ENCODE measurements at regions not wholly inside any gene's neighbourhood (a gene's known extent, or its start where the extent isn't known, plus 50 kb on each side); places are given as distances from the start of the nearest gene placed in this dataset.
"Not testable (repeated sequence)": the region's sequence is repeated elsewhere in the genome, so short reads cannot be mapped to it uniquely, and the experiment has no call there.

GRCh38 chr14:45649051-45649450 is 396.0 kb upstream of the MIS18BP1 start:
- Histone ChIP-seq H3K79me2 (ENCODE audit: control insufficient read depth, insufficient read depth, low read length) (no peaks in the 10 kb centered on the region), H4K20me1 (ENCODE audit: control insufficient read depth, extremely low read depth, insufficient read depth, low read length) (no peaks in the 10 kb centered on the region), H3K4me3 (ENCODE audit: control insufficient read depth in 2 of 3, extremely low read depth in 1 of 3, insufficient read depth in 2 of 3, low read depth in 1 of 3, low read length in 3 of 3) (no peak overlapping the region), H3K27ac (ENCODE audit: control insufficient read depth, insufficient read depth, low read length) (no peak overlapping the region), H3K9me1 (ENCODE audit: control insufficient read depth, extremely low read depth, insufficient read depth, low read length) (no peaks in the 10 kb centered on the region), H3K27me3 (ENCODE audit: control insufficient read depth, extremely low read depth, insufficient read depth, low read length) (no peaks in the 10 kb centered on the region), H3K4me2 (ENCODE audit: control insufficient read depth, extremely low read depth, insufficient read depth, low read depth, low read length) (no peak overlapping the region), H3K36me3 (ENCODE audit: control insufficient read depth in 2 of 2, extremely low read depth in 1 of 2, insufficient read depth in 2 of 2, low read length in 2 of 2) (no peaks in the 10 kb centered on the region), H2AFZ (ENCODE audit: control insufficient read depth, low read length) (no peak overlapping the region), H3K9ac (ENCODE audit: control insufficient read depth, extremely low read depth, insufficient read depth, low read length) (no peak overlapping the region), H3K4me1 (ENCODE audit: control insufficient read depth, extremely low read depth, insufficient read depth, low read length) (no peaks in the 10 kb centered on the region), H3K9me3 (ENCODE audit: control insufficient read depth, low read depth, low read length) (no peaks in the 10 kb centered on the region)
- TF ChIP-seq CTCF (optimal IDR thresholded peaks at IDR 0.05 in 1 of 3, IDR thresholded peaks at IDR 0.05 in 1 of 3, conservative IDR thresholded peaks at IDR 0.05 in 1 of 3; ENCODE audit: extremely low read depth in 1 of 3, insufficient read depth in 2 of 3, low read length in 3 of 3) = no peak
- no peak for TF ChIP-seq EZH2 (IDR thresholded peaks at IDR 0.05; ENCODE audit: low read length)
- FAIRE-seq (no peak), DNase-seq (ENCODE audit: low read depth, low spot score) (no peak)
- dilution Hi-C loops (cut with MboI; ENCODE audit: extremely low pct_ligation_motif_present, low sequenced_read_pairs) = no loop called here

GRCh38 chr14:45641541-45641940 is 388.5 kb upstream of the MIS18BP1 start:
- dilution Hi-C loops (cut with MboI; ENCODE audit: extremely low pct_ligation_motif_present, low sequenced_read_pairs) = no loop called here

DNA sequence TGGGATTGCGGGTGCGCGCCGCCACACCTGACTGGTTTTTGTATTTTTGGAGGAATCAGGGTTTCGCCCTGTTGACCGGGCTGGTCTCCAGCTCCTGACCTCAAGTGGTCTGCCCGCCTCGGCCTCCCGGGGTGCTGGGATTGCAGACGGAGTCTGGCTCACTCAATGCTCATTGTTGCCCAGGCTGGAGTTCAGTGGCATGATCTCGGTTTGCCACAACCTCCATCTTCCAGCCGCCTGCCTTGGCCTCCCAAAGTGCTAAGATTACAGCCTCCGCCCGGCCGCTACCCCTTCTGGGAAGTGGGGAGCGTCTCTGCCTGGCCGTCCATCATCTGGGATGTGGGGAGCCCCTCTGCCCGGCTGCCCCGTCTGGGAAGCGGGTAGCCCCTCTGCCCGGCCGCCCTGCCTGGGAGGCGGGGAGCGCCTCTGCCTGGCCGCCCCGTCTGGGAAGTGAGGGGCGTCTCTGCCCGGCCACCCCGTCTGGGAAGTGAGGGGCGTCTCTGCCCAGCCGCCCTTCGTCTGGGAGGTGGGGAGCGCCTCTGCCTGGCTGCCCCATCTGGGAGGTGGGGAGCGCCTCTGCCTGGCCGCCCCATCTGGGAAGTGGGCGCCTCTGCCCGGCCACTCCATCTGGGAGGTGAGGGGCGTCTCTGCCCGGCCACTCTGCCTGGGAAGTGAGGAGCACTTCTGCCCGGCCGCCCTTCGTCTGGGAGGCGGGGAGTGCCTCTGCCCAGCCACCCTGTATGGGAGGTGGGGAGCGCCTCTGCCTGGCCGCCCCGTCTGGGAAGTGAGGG is 381.8 kb upstream of the MIS18BP1 start:
- H3K4me2 ChIP-seq (ENCODE audit: control insufficient read depth, extremely low read depth, insufficient read depth, low read depth, low read length); H3K9ac ChIP-seq (ENCODE audit: control insufficient read depth, extremely low read depth, insufficient read depth, low read length); H2AFZ ChIP-seq (ENCODE audit: control insufficient read depth, low read length); H3K4me3 ChIP-seq (ENCODE audit: control insufficient read depth in 2 of 3, extremely low read depth in 1 of 3, insufficient read depth in 2 of 3, low read depth in 1 of 3, low read length in 3 of 3); H3K27ac ChIP-seq (ENCODE audit: control insufficient read depth, insufficient read depth, low read length); DNase-seq (ENCODE audit: low read depth, low spot score); H3K9me3 ChIP-seq (ENCODE audit: control insufficient read depth, low read depth, low read length); H4K20me1 ChIP-seq (ENCODE audit: control insufficient read depth, extremely low read depth, insufficient read depth, low read length); H3K9me1 ChIP-seq (ENCODE audit: control insufficient read depth, extremely low read depth, insufficient read depth, low read length); H3K36me3 ChIP-seq (ENCODE audit: control insufficient read depth in 2 of 2, extremely low read depth in 1 of 2, insufficient read depth in 2 of 2, low read length in 2 of 2); H3K27me3 ChIP-seq (ENCODE audit: control insufficient read depth, extremely low read depth, insufficient read depth, low read length); dilution Hi-C loops (cut with MboI; ENCODE audit: extremely low pct_ligation_motif_present, low sequenced_read_pairs); FAIRE-seq; H3K79me2 ChIP-seq (ENCODE audit: control insufficient read depth, insufficient read depth, low read length): not testable (repeated sequence)
- peaks cover 16% of the 10 kb centered on the region for H3K4me1 ChIP-seq (ENCODE audit: control insufficient read depth, extremely low read depth, insufficient read depth, low read length)

More at GRCh38 chr14:45641541-45641940, 388.5 kb upstream of the MIS18BP1 start:
- Histone ChIP-seq H4K20me1 (ENCODE audit: control insufficient read depth, extremely low read depth, insufficient read depth, low read length) (no peaks in the 10 kb centered on the region), H3K27ac (ENCODE audit: control insufficient read depth, insufficient read depth, low read length) (no peak overlapping the region), H3K9ac (ENCODE audit: control insufficient read depth, extremely low read depth, insufficient read depth, low read length) (no peak overlapping the region), H3K4me3 (ENCODE audit: control insufficient read depth in 2 of 3, extremely low read depth in 1 of 3, insufficient read depth in 2 of 3, low read depth in 1 of 3, low read length in 3 of 3) (no peak overlapping the region), H3K4me2 (ENCODE audit: control insufficient read depth, extremely low read depth, insufficient read depth, low read depth, low read length) (no peak overlapping the region), H3K79me2 (ENCODE audit: control insufficient read depth, insufficient read depth, low read length) (no peaks in the 10 kb centered on the region), H3K27me3 (ENCODE audit: control insufficient read depth, extremely low read depth, insufficient read depth, low read length) (no peaks in the 10 kb centered on the region), H3K9me1 (ENCODE audit: control insufficient read depth, extremely low read depth, insufficient read depth, low read length) (no peaks in the 10 kb centered on the region), H3K9me3 (ENCODE audit: control insufficient read depth, low read depth, low read length) (no peaks in the 10 kb centered on the region), H3K36me3 (ENCODE audit: control insufficient read depth in 2 of 2, extremely low read depth in 1 of 2, insufficient read depth in 2 of 2, low read length in 2 of 2) (no peaks in the 10 kb centered on the region), H2AFZ (ENCODE audit: control insufficient read depth, low read length) (no peak overlapping the region), H3K4me1 (ENCODE audit: control insufficient read depth, extremely low read depth, insufficient read depth, low read length) (no peaks in the 10 kb centered on the region)
- TF ChIP-seq EZH2 (IDR thresholded peaks at IDR 0.05; ENCODE audit: low read length) (no peak), CTCF (optimal IDR thresholded peaks at IDR 0.05 in 1 of 3, IDR thresholded peaks at IDR 0.05 in 1 of 3, conservative IDR thresholded peaks at IDR 0.05 in 1 of 3; ENCODE audit: extremely low read depth in 1 of 3, insufficient read depth in 2 of 3, low read length in 3 of 3) (no peak)
- no peak for FAIRE-seq
- DNase-seq (ENCODE audit: low read depth, low spot score) = no peak
